ENCODE measurements at regions not wholly inside any gene's neighbourhood (a gene's known extent, or its start where the extent isn't known, plus 50 kb on each side); places are given as distances from the start of the nearest gene placed in this dataset.
A peak's percentile ranks its signal among the peaks of the same experiment; 100 is the strongest.

DNA sequence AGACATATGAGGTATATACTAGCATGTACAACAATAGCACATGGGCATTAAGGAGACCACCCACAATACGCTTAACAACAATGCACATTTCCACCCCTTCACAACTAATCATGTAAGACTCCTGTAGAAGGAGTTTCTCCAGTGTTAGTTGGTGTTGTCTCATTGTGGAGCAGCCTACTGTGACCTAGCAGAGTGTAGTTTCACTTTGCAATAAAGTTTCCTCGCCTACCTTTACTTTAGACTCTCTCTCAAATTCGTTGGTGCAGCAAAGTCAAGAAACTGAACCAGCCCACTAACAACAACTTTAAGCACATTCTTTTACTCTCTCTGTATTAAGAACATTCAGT, 863.6 kb downstream of the FAM181B start:
- H3K27me3 ChIP-seq = no peaks in the 10 kb centered on the region
- intact Hi-C loops (cut with DNase I) = no loop called here
- no peaks in the 10 kb centered on the region for H3K4me1 ChIP-seq (replicated peaks in 1 of 2)
- no peak overlapping the region for H3K27ac ChIP-seq
- no peak for DNase-seq
- no peaks in the 10 kb centered on the region for H3K36me3 ChIP-seq (replicated peaks in 1 of 2)
- H3K9me3 ChIP-seq (replicated peaks in 1 of 3) = no peaks in the 10 kb centered on the region
- 23 to 47% (median 29%) methylated on average over 2 to 3 of the region's 3 CpGs for WGBS, 4 donors
- TF ChIP-seq, protein P1, sequence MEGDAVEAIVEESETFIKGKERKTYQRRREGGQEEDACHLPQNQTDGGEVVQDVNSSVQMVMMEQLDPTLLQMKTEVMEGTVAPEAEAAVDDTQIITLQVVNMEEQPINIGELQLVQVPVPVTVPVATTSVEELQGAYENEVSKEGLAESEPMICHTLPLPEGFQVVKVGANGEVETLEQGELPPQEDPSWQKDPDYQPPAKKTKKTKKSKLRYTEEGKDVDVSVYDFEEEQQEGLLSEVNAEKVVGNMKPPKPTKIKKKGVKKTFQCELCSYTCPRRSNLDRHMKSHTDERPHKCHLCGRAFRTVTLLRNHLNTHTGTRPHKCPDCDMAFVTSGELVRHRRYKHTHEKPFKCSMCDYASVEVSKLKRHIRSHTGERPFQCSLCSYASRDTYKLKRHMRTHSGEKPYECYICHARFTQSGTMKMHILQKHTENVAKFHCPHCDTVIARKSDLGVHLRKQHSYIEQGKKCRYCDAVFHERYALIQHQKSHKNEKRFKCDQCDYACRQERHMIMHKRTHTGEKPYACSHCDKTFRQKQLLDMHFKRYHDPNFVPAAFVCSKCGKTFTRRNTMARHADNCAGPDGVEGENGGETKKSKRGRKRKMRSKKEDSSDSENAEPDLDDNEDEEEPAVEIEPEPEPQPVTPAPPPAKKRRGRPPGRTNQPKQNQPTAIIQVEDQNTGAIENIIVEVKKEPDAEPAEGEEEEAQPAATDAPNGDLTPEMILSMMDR (IDR thresholded peaks at IDR 0.05) = no peak
- no peak for TF ChIP-seq POLR2A (IDR thresholded peaks at IDR 0.05)
- H3K4me3 ChIP-seq = no peak overlapping the region

DNA sequence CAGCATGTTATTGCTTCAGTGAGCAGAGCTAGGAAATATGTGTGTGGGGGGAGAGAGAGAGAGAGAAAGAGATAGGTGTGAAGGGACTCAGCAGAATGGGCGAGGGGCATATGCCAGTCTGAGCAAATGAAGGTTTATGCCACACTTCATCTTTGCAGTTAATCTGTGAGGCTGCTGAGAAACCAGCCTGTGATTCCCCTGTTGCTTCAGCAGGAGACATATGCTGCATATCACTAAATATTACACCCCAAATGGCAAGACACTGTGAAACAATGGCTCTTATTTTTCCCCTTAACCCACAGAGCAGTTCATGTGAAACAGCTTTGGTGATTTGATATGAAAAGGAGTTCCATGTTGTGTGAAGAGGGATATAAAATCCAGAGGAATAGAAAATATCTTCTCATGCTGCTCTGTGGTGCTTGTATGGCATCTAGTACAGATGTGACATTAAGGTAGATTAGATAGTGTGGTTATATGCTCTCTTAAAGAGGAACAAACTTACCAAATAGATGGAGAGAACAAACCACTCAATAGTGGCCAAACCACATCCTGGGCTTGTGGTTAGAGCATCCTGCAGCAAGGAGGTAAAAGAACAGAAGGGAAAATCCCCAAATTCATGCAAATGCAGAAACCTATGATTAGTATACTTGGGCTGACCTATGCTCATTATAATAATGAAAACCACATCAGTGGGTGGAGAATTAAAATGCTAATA, 864.2 kb downstream of the FAM181B start:
- Histone ChIP-seq H3K27ac (no peak overlapping the region), H3K9me3 (replicated peaks in 1 of 3) (no peaks in the 10 kb centered on the region), H3K4me1 (replicated peaks in 1 of 2) (no peaks in the 10 kb centered on the region), H3K36me3 (replicated peaks in 1 of 2) (no peaks in the 10 kb centered on the region), H3K4me3 (no peak overlapping the region), H3K27me3 (no peaks in the 10 kb centered on the region)
- 61 to 93% (median 77%) methylated on average over 1 of the region's 1 CpG for WGBS, 4 donors
- TF ChIP-seq POLR2A (IDR thresholded peaks at IDR 0.05) = no peak
- TF ChIP-seq, protein P1 (IDR thresholded peaks at IDR 0.05) = no peak
- peak in 1 of 7 donors; percentile 12 for DNase-seq
- intact Hi-C loops (cut with DNase I) = no loop called here

DNA sequence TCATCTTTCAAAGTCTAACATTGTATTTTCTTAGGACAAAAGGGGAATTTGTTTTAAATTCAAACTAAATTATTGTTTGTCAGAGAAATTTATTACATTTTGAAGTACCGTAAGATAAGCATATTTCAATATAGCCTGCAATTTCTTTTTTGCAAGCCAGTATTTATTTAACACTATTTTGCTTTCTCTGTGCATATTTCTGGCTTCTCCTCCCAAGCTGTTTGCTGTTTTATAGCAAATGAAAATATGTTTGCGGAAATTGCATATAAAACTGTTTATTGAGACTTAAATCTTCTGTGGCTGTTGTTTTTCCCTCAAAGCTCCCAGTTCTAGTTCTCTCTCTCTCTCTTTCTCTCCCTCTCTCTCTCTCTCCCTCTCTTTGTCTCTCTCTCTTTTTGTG, 866.8 kb downstream of the FAM181B start:
- Histone ChIP-seq H3K27ac (no peak overlapping the region), H3K9me3 (replicated peaks in 1 of 3) (no peaks in the 10 kb centered on the region), H3K4me3 (no peak overlapping the region), H3K36me3 (replicated peaks in 1 of 2) (no peaks in the 10 kb centered on the region), H3K27me3 (no peaks in the 10 kb centered on the region), H3K4me1 (replicated peaks in 1 of 2) (no peaks in the 10 kb centered on the region)
- intact Hi-C loops (cut with DNase I) = no loop called here
- WGBS, 4 donors = 37 to 69% (median 43%) methylated on average over 2 of the region's 2 CpGs
- no peak for DNase-seq
- TF ChIP-seq, protein P1 (IDR thresholded peaks at IDR 0.05) = no peak
- TF ChIP-seq POLR2A (IDR thresholded peaks at IDR 0.05) = no peak

DNA sequence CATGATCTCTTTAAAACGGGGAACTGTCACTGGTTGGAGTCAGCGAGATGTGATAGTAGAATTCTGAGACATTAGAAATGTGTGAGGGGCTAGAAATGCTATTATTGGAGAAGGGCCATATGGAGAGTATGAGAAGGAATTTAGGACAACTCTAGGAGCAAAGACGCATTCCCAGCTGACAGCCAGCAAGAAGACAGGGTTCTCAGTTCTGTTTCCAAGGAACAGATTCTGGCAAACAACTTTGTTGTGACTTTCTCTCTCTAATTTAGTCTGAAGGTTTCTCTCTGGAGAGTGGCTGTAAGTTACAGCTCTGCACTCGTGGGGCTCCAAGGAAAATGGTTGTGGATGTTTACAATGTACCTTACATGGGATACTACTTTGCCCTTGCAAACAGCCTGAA, 876.3 kb downstream of the FAM181B start:
- TF ChIP-seq POLR2A (IDR thresholded peaks at IDR 0.05) = no peak
- TF ChIP-seq, protein P1 (IDR thresholded peaks at IDR 0.05) = no peak
- no peaks in the 10 kb centered on the region for H3K27me3 ChIP-seq
- no peak overlapping the region for H3K27ac ChIP-seq
- no peak for DNase-seq
- H3K4me1 ChIP-seq (replicated peaks in 1 of 2) = no peaks in the 10 kb centered on the region
- intact Hi-C loops (cut with DNase I) = no loop called here
- H3K36me3 ChIP-seq (replicated peaks in 1 of 2) = no peaks in the 10 kb centered on the region
- WGBS, 4 donors = 45 to 61% (median 54%) methylated on average over 4 of the region's 4 CpGs
- no peak overlapping the region for H3K4me3 ChIP-seq
- no peaks in the 10 kb centered on the region for H3K9me3 ChIP-seq (replicated peaks in 1 of 3)

All from adrenal gland (tissue), 9 donors.